Smooth muscle cell (in vitro differentiated cells): ENCODE measurements at regions not wholly inside any gene's neighbourhood (a gene's known extent, or its start where the extent isn't known, plus 50 kb on each side); places are given as distances from the start of the nearest gene placed in this dataset.

Source experiments
- DNase-seq: peaks from one replicate; lab custom pipeline; 2025; ENCODE audit not compliant: unreplicated experiment; lab: John Stamatoyannopoulos, UW
- H2AFZ ChIP-seq: fragments of 200-600 bp; sonication (generic); 2 replicates; pipeline ENCODE4 v1.6.0; 2016; ENCODE audit warnings: antibody characterized with exemption, low read depth, mild to moderate bottlenecking
- H3F3A ChIP-seq: fragments of 200-600 bp; sonication (generic); 2 replicates; pipeline ENCODE4 v1.6.0; 2017; ENCODE audit warnings: antibody characterized with exemption, low read depth
- H3K27ac ChIP-seq: fragments of 200-600 bp; sonication (generic); 2 replicates; pipeline ENCODE4 v1.5.1; 2016; ENCODE audit warnings: low read depth, mild to moderate bottlenecking
- H3K27me3 ChIP-seq: fragments of 200-600 bp; sonication (generic); 2 replicates; pipeline ENCODE4 v1.6.1; 2016; ENCODE audit warnings: low read depth, mild to moderate bottlenecking
- H3K36me3 ChIP-seq: fragments of 200-600 bp; sonication (generic); 2 replicates; pipeline ENCODE4 v1.5.1; 2016; ENCODE audit warnings: low read depth
- H3K4me1 ChIP-seq: fragments of 200-600 bp; sonication (generic); 2 replicates; pipeline ENCODE4 v1.5.1; 2016; ENCODE audit warnings: low read depth
- H3K4me2 ChIP-seq: fragments of 200-600 bp; sonication (generic); 2 replicates; pipeline ENCODE4 v1.6.0; 2016; ENCODE audit warnings: mild to moderate bottlenecking
- H3K4me3 ChIP-seq: fragments of 200-600 bp; sonication (generic); 2 replicates; pipeline ENCODE4 v1.5.1; 2016; ENCODE audit warnings: mild to moderate bottlenecking
- H3K79me2 ChIP-seq: fragments of 200-600 bp; sonication (generic); 2 replicates; pipeline ENCODE4 v1.6.0; 2016; ENCODE audit warnings: low read depth, mild to moderate bottlenecking
- H3K9ac ChIP-seq: fragments of 200-600 bp; sonication (generic); 2 replicates; pipeline ENCODE4 v1.6.0; 2016; ENCODE audit warnings: low read depth
- H3K9me3 ChIP-seq: fragments of 200-600 bp; sonication (generic); replicated peaks from 2 replicates; pipeline ENCODE4 v1.5.1; 2016; ENCODE audit warnings: low read depth
- H4K20me1 ChIP-seq: fragments of 200-600 bp; sonication (generic); 2 replicates; pipeline ENCODE4 v1.6.0; 2016; ENCODE audit warnings: low read depth
- WGBS: methylation state at CpG from one replicate; pipeline ENCODE4 v1.1.7; 2016; ENCODE audit warnings: low lambda C conversion rate; 5-methylcytosine and 5-hydroxymethylcytosine counted together
- TF ChIP-seq, protein P1 (sequence below): fragments of 200-600 bp; sonication (generic); IDR thresholded peaks from 2 replicates; pipeline ENCODE4 v1.5.1; 2017; ENCODE audit warnings: borderline replicate concordance, mild to moderate bottlenecking, antibody characterized with exemption; ENCODE audit not compliant: insufficient read depth, poor library complexity, severe bottlenecking

DNA sequence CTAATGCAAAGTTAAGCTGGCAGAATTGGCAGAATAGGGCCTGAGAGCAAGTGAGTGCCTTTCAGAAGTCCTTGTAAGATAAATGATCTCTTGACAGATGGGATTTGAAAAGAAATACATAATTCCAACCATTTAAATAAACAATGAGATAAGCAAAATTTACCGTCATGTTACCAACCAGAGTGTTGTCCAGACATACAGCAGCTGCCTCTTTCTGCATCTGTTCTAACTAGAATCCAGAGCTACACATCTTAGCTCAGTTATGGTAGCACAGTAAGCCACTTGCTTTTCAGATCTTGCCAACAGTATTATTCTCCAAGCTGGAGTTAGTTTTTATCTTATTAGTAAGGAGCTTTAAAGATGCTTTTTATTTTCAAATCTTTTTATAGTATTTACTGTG is 179.6 kb downstream of the BARD1 start:
- no peak overlapping the region for H3K4me3 ChIP-seq
- no peak overlapping the region for H2AFZ ChIP-seq
- H3K4me2 ChIP-seq = no peak overlapping the region
- 48% methylated on average over 1 of the region's 1 CpG for WGBS
- TF ChIP-seq, protein P1, sequence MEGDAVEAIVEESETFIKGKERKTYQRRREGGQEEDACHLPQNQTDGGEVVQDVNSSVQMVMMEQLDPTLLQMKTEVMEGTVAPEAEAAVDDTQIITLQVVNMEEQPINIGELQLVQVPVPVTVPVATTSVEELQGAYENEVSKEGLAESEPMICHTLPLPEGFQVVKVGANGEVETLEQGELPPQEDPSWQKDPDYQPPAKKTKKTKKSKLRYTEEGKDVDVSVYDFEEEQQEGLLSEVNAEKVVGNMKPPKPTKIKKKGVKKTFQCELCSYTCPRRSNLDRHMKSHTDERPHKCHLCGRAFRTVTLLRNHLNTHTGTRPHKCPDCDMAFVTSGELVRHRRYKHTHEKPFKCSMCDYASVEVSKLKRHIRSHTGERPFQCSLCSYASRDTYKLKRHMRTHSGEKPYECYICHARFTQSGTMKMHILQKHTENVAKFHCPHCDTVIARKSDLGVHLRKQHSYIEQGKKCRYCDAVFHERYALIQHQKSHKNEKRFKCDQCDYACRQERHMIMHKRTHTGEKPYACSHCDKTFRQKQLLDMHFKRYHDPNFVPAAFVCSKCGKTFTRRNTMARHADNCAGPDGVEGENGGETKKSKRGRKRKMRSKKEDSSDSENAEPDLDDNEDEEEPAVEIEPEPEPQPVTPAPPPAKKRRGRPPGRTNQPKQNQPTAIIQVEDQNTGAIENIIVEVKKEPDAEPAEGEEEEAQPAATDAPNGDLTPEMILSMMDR = no peak
- H3K27ac ChIP-seq = no peak overlapping the region
- no peaks in the 10 kb centered on the region for H4K20me1 ChIP-seq
- no peaks in the 10 kb centered on the region for H3K36me3 ChIP-seq
- no peaks in the 10 kb centered on the region for H3K27me3 ChIP-seq
- H3K9ac ChIP-seq = no peak overlapping the region
- no peaks in the 10 kb centered on the region for H3F3A ChIP-seq
- no peaks in the 10 kb centered on the region for H3K9me3 ChIP-seq
- DNase-seq = no peak
- no peaks in the 10 kb centered on the region for H3K4me1 ChIP-seq
- no peaks in the 10 kb centered on the region for H3K79me2 ChIP-seq
